Tibial artery (tissue), 4 donors: ENCODE measurements at regions not wholly inside any gene's neighbourhood (a gene's known extent, or its start where the extent isn't known, plus 50 kb on each side); places are given as distances from the start of the nearest gene placed in this dataset.

ENCODE experiments used
- DNase-seq, 2 donors: peaks; one replicate each; pipeline ENCODE4 v3.0.0-alpha.2; 2019
- H3K27ac ChIP-seq, 2 donors: fragments of 200-600 bp; sonication (generic) in 1 of 2; 1 replicate in 1 of 2; 2 replicates in 1 of 2; pipeline ENCODE4 v1.5.1; 2018 to 2019; ENCODE audit warnings: mild to moderate bottlenecking in 1 of 2
- H3K27me3 ChIP-seq, 2 donors: fragments of 200-600 bp; sonication (generic) in 1 of 2; one replicate each; pipeline versions ENCODE4 v1.5.1 to v1.6.0; 2016 to 2019
- H3K36me3 ChIP-seq, 3 donors: fragments of 200-600 bp; sonication (generic) in 2 of 3; one replicate each; pipeline ENCODE4 v1.5.1; 2016 to 2019; ENCODE audit warnings: mild to moderate bottlenecking in 2 of 3
- H3K4me1 ChIP-seq, 4 donors: fragments of 200-600 bp; sonication (generic) in 2 of 4; 1 replicate in 3 of 4; 2 replicates in 1 of 4; pipeline ENCODE4 v1.5.1; 2016 to 2019
- H3K4me3 ChIP-seq, 2 donors: fragments of 200-600 bp; sonication (generic) in 1 of 2; 1 replicate in 1 of 2; 2 replicates in 1 of 2; pipeline ENCODE4 v1.5.1; 2018 to 2019; ENCODE audit warnings: mild to moderate bottlenecking in 2 of 2
- H3K9me3 ChIP-seq, 3 donors: fragments of 200-600 bp; sonication (generic) in 1 of 3; one replicate each; pipeline ENCODE4 v1.5.1; 2016 to 2019
- intact Hi-C: fragments of 100-400 bp; cut with DNase I; formaldehyde crosslinking; loops from one replicate; pipeline ENCODE4 v1.15.0; 2023; ENCODE audit warnings: low total_unique reads
- TF ChIP-seq, protein P1 (sequence below), 2 experiments: fragments of 200-600 bp in 1 of 2; fragments of 450-650 bp in 1 of 2; IDR thresholded peaks; one replicate each; pipeline ENCODE4 v1.5.1; 2017 to 2019; ENCODE audit warnings: antibody characterized with exemption in 2 of 2, mild to moderate bottlenecking in 1 of 2, moderate library complexity in 1 of 2

GRCh38 chr5:124951105-124951504 lies 204.7 kb upstream of the ZNF608 start:
- H3K27ac ChIP-seq: peak overlapping the region in 1 of 2 donors; percentile 10

DNA sequence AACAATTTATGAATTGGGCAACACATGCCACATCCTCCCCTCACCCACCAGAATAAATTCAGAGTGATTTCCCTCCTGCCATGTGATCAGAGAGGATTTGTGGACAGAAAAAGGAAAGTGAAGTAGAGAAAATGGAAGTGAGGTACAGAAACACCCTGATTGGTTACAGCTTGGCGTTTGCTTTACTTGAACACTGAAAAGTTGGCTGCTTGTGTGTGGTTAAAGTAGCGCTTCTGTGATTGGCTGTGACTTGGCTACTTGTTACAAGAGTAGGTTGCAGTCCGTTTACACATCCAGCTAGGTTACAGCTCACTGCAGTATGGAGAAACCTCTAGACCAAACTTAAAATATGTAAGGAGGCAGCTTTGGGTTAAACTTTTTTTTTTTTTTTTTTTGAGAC lies 205.2 kb upstream of the ZNF608 start:
- Histone ChIP-seq H3K4me1 (peaks cover 0 to 65% (median 18%) of the 10 kb centered on the region in 4 donors), H3K27me3 (no peaks in the 10 kb centered on the region), H3K27ac (peak overlapping the region in 1 of 2 donors; percentile 10), H3K36me3 (no peaks in the 10 kb centered on the region), H3K9me3 (no peaks in the 10 kb centered on the region), H3K4me3 (no peak overlapping the region)
- no peak for DNase-seq
- TF ChIP-seq, protein P1, sequence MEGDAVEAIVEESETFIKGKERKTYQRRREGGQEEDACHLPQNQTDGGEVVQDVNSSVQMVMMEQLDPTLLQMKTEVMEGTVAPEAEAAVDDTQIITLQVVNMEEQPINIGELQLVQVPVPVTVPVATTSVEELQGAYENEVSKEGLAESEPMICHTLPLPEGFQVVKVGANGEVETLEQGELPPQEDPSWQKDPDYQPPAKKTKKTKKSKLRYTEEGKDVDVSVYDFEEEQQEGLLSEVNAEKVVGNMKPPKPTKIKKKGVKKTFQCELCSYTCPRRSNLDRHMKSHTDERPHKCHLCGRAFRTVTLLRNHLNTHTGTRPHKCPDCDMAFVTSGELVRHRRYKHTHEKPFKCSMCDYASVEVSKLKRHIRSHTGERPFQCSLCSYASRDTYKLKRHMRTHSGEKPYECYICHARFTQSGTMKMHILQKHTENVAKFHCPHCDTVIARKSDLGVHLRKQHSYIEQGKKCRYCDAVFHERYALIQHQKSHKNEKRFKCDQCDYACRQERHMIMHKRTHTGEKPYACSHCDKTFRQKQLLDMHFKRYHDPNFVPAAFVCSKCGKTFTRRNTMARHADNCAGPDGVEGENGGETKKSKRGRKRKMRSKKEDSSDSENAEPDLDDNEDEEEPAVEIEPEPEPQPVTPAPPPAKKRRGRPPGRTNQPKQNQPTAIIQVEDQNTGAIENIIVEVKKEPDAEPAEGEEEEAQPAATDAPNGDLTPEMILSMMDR (IDR thresholded peaks at IDR 0.05): no peak
- intact Hi-C loops: no loop called here

More at GRCh38 chr5:124951105-124951504, 204.7 kb upstream of the ZNF608 start:
- no peak for DNase-seq
- no peaks in the 10 kb centered on the region for H3K27me3 ChIP-seq
- TF ChIP-seq, protein P1 (IDR thresholded peaks at IDR 0.05): no peak
- H3K36me3 ChIP-seq: no peaks in the 10 kb centered on the region
- no peaks in the 10 kb centered on the region for H3K9me3 ChIP-seq
- intact Hi-C loops: no loop called here
- H3K4me3 ChIP-seq: no peak overlapping the region
- H3K4me1 ChIP-seq: peaks cover 0 to 65% (median 16%) of the 10 kb centered on the region in 4 donors

DNA sequence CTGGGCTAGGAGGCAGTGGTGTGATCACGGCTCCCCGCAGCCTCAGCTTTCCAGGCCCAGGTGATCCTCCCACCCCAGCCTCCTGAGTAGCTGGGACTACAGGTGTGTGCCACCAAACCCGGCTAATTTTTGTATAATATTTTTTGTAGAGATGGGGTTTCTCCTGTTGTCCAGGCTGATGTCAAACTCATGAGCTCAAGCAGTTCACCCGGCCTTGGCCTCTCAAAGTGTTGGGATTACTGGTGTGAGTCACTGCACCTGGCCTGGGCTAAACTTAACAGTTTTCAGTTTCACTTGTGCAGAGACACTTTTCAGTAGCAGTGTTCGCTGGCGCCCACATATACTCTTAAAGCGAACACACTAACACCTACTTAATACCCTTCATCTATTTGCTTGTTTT lies 205.6 kb upstream of the ZNF608 start:
- intact Hi-C loops: no loop called here
- TF ChIP-seq, protein P1 (IDR thresholded peaks at IDR 0.05): no peak
- no peaks in the 10 kb centered on the region for H3K27me3 ChIP-seq
- DNase-seq: no peak
- H3K4me1 ChIP-seq: peaks cover 0 to 65% (median 20%) of the 10 kb centered on the region in 4 donors
- no peaks in the 10 kb centered on the region for H3K9me3 ChIP-seq
- H3K4me3 ChIP-seq: no peak overlapping the region
- H3K27ac ChIP-seq: no peak overlapping the region
- no peaks in the 10 kb centered on the region for H3K36me3 ChIP-seq

DNA sequence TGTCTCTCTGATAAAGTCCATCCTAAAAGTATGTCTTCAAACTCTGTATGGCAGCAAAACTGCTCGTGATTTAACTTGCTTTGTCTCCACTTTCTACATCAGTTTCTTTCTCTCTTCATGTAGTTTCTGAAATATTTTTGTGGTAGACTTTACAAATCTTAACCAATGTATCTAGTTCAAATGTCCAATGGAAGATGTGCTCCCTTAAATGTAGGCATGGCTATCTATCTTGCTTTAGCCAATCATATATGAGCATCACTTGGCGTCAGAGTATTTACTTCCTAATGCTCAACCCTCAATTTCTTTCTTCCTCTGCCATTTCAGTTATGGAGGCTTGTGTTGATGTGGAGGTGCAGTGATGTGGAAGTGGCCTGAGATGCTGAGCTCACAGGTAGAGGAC lies 206.1 kb upstream of the ZNF608 start:
- H3K9me3 ChIP-seq: no peaks in the 10 kb centered on the region
- no peaks in the 10 kb centered on the region for H3K36me3 ChIP-seq
- TF ChIP-seq, protein P1 (IDR thresholded peaks at IDR 0.05): no peak
- peaks cover 0 to 70% (median 20%) of the 10 kb centered on the region in 4 donors for H3K4me1 ChIP-seq
- no peaks in the 10 kb centered on the region for H3K27me3 ChIP-seq
- no peak overlapping the region for H3K27ac ChIP-seq
- intact Hi-C loops: no loop called here
- no peak overlapping the region for H3K4me3 ChIP-seq
- DNase-seq: no peak

DNA sequence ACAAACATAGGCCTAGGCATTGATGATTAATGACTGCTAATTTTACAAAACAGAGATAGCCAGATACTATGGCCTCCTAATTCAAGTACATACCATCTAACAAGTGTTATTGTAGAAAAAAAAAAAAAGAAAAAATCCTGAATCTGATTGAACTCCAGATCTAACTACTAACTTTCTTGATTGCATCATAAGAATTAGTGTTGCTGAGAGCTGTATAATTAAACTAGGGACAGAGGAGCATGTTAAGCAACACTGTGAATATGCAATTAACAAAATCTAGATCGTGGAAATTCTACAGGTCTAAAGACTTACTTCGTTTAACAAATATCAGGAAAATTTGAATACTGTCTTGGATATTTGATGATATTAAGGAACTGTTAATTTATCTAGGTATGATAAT lies 208.3 kb upstream of the ZNF608 start:
- DNase-seq: no peak
- TF ChIP-seq, protein P1 (IDR thresholded peaks at IDR 0.05): no peak
- intact Hi-C loops: no loop called here
- H3K4me3 ChIP-seq: no peak overlapping the region
- H3K9me3 ChIP-seq: no peaks in the 10 kb centered on the region
- no peak overlapping the region for H3K27ac ChIP-seq
- H3K36me3 ChIP-seq: no peaks in the 10 kb centered on the region
- H3K4me1 ChIP-seq: peaks cover 0 to 52% (median 12%) of the 10 kb centered on the region in 4 donors
- H3K27me3 ChIP-seq: no peaks in the 10 kb centered on the region

- Histone ChIP-seq H3K9me3 (no peaks in the 10 kb centered on the region), H3K4me3 (no peak overlapping the region), H3K36me3 (no peaks in the 10 kb centered on the region), H3K27ac (no peak overlapping the region), H3K27me3 (no peaks in the 10 kb centered on the region), H3K4me1 (peaks cover 0 to 35% (median 9%) of the 10 kb centered on the region in 4 donors)
- TF ChIP-seq, protein P1 (IDR thresholded peaks at IDR 0.05): no peak
- DNase-seq: no peak
- intact Hi-C loops: no loop called here
Observed at GRCh38 chr5:124956471-124957029, 210.1 kb upstream of the ZNF608 start.
